HL-60 (cell line): ENCODE measurements at regions not wholly inside any gene's neighbourhood (a gene's known extent, or its start where the extent isn't known, plus 50 kb on each side); places are given as distances from the start of the nearest gene placed in this dataset.

Experiments
- CTCF ChIP-seq: IDR thresholded peaks from one replicate; pipeline ENCODE4 v1.5.1; 2011; ENCODE audit warnings: low read length, control low read depth, inconsistent platforms; ENCODE audit not compliant: insufficient read depth
- POLR2AphosphoS5 ChIP-seq: IDR thresholded peaks from 2 replicates; pipeline ENCODE4 v1.6.1; 2012; ENCODE audit warnings: low read depth
- REST ChIP-seq: IDR thresholded peaks from 2 replicates; pipeline ENCODE4 v1.6.1; 2012; ENCODE audit warnings: low read depth; ENCODE audit not compliant: insufficient replicate concordance

GRCh38 chrX:69232945-69233344 is 67.7 kb upstream of the PJA1 start:
- TF ChIP-seq CTCF, result no peak
- TF ChIP-seq REST, result no peak
- no peak for TF ChIP-seq POLR2AphosphoS5
